ENCODE measurements at regions not wholly inside any gene's neighbourhood (a gene's known extent, or its start where the extent isn't known, plus 50 kb on each side); places are given as distances from the start of the nearest gene placed in this dataset.

DNA sequence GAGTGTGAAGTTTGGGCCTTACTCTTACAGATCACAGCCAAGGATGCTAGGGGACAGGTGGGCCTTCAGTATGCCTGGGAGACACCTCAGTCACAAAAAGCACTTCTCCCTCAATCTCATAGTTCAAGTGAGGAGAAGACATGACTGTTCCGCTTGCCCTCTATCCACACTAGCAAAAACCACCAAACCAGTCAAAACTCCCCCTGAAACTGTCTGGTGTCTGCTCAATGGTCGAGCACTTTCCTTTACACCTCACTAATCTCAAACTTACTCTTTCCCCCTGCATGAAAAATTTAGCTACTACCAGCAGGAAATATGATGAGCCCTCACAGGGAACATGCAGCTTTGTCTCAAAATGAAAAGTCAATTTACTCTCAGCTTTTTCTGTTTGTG, 232.2 kb downstream of the TRIB2 start:
- H3K27ac ChIP-seq (replicated peaks) = no peak overlapping the region
- TF ChIP-seq GABPA (IDR thresholded peaks at IDR 0.05; ENCODE audit: low read depth) (no peak), SPI1 (IDR thresholded peaks at IDR 0.05; ENCODE audit: borderline replicate concordance, low read depth) (no peak)
- TF ChIP-seq, protein P1, sequence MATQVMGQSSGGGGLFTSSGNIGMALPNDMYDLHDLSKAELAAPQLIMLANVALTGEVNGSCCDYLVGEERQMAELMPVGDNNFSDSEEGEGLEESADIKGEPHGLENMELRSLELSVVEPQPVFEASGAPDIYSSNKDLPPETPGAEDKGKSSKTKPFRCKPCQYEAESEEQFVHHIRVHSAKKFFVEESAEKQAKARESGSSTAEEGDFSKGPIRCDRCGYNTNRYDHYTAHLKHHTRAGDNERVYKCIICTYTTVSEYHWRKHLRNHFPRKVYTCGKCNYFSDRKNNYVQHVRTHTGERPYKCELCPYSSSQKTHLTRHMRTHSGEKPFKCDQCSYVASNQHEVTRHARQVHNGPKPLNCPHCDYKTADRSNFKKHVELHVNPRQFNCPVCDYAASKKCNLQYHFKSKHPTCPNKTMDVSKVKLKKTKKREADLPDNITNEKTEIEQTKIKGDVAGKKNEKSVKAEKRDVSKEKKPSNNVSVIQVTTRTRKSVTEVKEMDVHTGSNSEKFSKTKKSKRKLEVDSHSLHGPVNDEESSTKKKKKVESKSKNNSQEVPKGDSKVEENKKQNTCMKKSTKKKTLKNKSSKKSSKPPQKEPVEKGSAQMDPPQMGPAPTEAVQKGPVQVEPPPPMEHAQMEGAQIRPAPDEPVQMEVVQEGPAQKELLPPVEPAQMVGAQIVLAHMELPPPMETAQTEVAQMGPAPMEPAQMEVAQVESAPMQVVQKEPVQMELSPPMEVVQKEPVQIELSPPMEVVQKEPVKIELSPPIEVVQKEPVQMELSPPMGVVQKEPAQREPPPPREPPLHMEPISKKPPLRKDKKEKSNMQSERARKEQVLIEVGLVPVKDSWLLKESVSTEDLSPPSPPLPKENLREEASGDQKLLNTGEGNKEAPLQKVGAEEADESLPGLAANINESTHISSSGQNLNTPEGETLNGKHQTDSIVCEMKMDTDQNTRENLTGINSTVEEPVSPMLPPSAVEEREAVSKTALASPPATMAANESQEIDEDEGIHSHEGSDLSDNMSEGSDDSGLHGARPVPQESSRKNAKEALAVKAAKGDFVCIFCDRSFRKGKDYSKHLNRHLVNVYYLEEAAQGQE (IDR thresholded peaks at IDR 0.05; ENCODE audit: insufficient replicate concordance, low read depth) = no peak

DNA sequence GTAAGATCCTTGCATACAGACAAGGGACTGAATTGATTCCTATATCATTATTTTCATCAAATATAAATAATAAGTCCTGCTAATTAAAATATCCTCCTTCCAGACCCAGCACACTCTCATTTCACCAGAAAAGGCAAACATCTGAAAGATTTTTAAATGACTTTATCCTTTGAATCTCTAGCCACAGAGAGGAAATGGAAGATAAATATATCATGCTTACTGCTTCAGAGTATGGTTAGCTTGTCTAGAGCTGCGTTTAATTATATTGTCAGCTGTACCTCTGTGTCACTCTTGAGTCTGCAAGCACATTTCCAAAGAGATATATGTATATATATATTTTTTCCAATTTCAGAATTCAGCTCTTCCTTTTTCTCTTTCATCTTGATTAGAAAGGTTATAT, 232.7 kb downstream of the TRIB2 start:
- Histone ChIP-seq H3K4me3 (replicated peaks; ENCODE audit: insufficient read depth, low read length) (no peak overlapping the region), H3K27ac (replicated peaks) (no peak overlapping the region), H3K27me3 (ENCODE audit: insufficient read depth, poor library complexity, severe bottlenecking) (peaks cover 2% of the 10 kb centered on the region)
- TF ChIP-seq, protein P2, sequence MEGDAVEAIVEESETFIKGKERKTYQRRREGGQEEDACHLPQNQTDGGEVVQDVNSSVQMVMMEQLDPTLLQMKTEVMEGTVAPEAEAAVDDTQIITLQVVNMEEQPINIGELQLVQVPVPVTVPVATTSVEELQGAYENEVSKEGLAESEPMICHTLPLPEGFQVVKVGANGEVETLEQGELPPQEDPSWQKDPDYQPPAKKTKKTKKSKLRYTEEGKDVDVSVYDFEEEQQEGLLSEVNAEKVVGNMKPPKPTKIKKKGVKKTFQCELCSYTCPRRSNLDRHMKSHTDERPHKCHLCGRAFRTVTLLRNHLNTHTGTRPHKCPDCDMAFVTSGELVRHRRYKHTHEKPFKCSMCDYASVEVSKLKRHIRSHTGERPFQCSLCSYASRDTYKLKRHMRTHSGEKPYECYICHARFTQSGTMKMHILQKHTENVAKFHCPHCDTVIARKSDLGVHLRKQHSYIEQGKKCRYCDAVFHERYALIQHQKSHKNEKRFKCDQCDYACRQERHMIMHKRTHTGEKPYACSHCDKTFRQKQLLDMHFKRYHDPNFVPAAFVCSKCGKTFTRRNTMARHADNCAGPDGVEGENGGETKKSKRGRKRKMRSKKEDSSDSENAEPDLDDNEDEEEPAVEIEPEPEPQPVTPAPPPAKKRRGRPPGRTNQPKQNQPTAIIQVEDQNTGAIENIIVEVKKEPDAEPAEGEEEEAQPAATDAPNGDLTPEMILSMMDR (IDR thresholded peaks at IDR 0.05; ENCODE audit: insufficient read depth, low read length) = no peak
- no peak for TF ChIP-seq GABPA (IDR thresholded peaks at IDR 0.05; ENCODE audit: low read depth)
- DNase-seq (ENCODE audit: low read depth in 1 of 2, low spot score in 1 of 2) = no peak

More for the DNA sequence above, 232.2 kb downstream of the TRIB2 start:
- peaks cover 2% of the 10 kb centered on the region for H3K27me3 ChIP-seq (ENCODE audit: insufficient read depth, poor library complexity, severe bottlenecking)
- no peak for DNase-seq (ENCODE audit: low read depth in 1 of 2, low spot score in 1 of 2)
- H3K4me3 ChIP-seq (replicated peaks; ENCODE audit: insufficient read depth, low read length) = no peak overlapping the region

DNA sequence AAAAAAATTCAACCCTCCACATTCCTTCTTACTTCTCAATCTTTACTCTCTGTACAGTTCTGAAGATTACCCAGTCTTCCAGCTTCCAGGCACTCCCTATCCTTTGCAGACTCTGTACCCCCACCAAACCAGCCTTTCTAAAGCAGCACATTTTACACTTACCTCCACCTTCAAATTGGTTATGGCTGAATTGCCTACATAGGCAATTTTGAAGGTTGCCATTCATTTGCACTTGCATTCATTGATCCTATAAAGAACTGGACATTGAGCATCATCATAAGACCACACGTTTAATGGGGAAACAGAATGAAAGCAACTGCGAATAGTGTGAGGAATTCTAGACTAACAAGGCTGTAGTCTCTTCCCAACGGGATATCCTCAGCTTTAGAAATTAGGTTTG, 233.4 kb downstream of the TRIB2 start:
- no peak for DNase-seq (ENCODE audit: low read depth in 1 of 2, low spot score in 1 of 2)
- Histone ChIP-seq H3K27ac (replicated peaks) (no peak overlapping the region), H3K27me3 (ENCODE audit: insufficient read depth, poor library complexity, severe bottlenecking) (peaks cover 2% of the 10 kb centered on the region), H3K4me3 (replicated peaks; ENCODE audit: insufficient read depth, low read length) (no peak overlapping the region)
- TF ChIP-seq GABPA (IDR thresholded peaks at IDR 0.05; ENCODE audit: low read depth) (no peak), POLR2AphosphoS5 (IDR thresholded peaks at IDR 0.05; ENCODE audit: low read depth) (no peak), SPI1 (IDR thresholded peaks at IDR 0.05; ENCODE audit: borderline replicate concordance, low read depth) (no peak)
- TF ChIP-seq, protein P2 (IDR thresholded peaks at IDR 0.05; ENCODE audit: insufficient read depth, low read length) = no peak
- TF ChIP-seq, protein P1 (IDR thresholded peaks at IDR 0.05; ENCODE audit: insufficient replicate concordance, low read depth) = no peak

DNA sequence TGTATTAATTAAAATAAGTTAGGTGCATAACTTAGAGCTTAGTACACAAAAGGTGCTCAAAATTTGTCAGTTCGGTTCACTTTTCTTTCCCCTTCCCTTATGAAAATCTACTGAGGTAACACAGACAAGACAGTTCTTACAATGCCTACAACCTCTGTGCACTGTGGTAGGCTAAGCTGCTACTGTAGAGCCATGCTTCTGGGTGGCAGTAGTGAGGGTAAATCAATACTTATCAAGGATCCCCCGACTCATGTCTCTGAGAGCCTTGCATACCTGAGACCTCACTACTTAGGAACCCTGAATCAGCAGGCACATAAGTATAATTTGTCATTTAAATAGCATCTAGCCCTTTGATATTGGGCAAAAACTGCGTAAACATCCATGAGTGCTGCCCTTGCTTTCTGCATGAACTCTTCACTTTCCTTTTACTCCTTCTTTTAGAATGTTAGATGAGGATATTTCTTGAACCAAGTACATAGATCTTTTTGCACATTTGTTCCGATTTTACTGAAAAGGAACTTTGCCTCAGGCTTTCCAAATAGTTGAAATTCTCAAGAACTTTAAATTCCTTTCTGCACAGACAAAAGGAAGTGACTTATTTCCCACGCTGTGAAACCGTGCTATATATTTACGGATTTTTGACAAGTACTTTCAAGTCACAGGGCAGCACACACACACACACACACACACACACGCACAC, 234.4 kb downstream of the TRIB2 start:
- H3K27ac ChIP-seq (replicated peaks) = no peak overlapping the region

More for the DNA sequence above, 234.4 kb downstream of the TRIB2 start:
- no peak for TF ChIP-seq SPI1 (IDR thresholded peaks at IDR 0.05; ENCODE audit: borderline replicate concordance, low read depth)
- TF ChIP-seq GABPA (IDR thresholded peaks at IDR 0.05; ENCODE audit: low read depth) = no peak
- no peak for TF ChIP-seq POLR2AphosphoS5 (IDR thresholded peaks at IDR 0.05; ENCODE audit: low read depth)
- TF ChIP-seq, protein P2 (IDR thresholded peaks at IDR 0.05; ENCODE audit: insufficient read depth, low read length) = no peak
- DNase-seq (ENCODE audit: low read depth in 1 of 2, low spot score in 1 of 2) = no peak
- Histone ChIP-seq H3K27me3 (ENCODE audit: insufficient read depth, poor library complexity, severe bottlenecking) (peaks cover 2% of the 10 kb centered on the region), H3K4me3 (replicated peaks; ENCODE audit: insufficient read depth, low read length) (no peak overlapping the region)
